ENCODE measurements at regions not wholly inside any gene's neighbourhood (a gene's known extent, or its start where the extent isn't known, plus 50 kb on each side); places are given as distances from the start of the nearest gene placed in this dataset.
"Not testable (repeated sequence)": the region's sequence is repeated elsewhere in the genome, so short reads cannot be mapped to it uniquely, and the experiment has no call there.

DNA sequence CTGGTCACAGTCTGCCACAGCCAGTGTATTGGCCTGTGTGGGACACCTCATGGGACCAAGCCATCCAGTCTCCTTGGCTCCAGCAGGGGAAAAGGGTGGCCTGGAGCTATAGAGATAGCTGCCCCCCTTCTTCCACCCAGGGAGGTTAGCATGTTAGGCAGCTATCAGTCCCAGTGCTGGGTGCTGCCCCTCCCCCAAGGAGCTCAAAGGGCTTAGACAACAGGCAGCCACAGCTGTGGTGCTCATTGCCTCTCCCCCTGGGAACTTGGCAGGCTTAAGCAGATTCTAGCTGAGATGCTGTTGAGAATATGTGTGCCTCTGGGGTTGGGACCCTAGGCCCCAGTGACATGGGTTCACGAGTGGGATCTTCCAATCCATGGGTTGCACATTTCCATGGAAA, 226.0 kb upstream of the PTGER4 start:
- DNase-seq, result no peak

DNA sequence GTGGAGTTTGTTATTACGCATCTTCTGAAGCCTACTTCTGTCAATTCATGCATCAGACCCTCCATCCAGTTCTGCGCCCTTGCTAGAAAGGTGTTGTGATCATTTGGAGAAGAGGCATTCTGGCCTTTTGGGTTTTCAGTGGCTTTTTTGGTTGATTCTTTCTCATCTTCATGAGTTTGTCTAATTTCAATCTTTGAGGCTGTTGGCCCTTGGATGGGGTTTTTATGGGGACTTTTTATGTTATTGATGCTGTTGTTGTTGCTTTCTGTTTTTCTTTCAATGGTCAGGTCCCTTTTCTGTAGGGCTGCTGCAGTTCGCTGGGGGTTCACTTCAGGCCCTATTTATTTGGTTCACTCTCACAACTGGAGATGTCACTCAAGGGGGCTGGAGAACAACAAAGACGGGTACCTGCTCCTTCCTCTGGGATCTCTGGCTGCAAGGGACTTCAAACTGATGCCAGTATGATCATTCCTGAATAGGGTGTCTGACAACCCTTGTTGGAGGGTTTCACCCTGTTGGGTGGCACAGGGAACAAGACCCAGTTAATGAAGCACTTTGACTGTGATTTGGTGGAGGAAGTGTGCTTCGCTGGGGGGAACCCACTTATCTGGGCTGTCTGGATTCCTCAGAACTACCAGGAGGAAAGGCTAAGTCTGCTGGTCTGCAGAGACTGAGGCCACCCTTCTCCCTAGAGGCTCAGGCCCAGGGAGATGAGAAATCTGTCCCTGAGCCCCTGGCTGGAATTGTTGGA, 226.7 kb upstream of the PTGER4 start:
- DNase-seq, result no peak

DNA sequence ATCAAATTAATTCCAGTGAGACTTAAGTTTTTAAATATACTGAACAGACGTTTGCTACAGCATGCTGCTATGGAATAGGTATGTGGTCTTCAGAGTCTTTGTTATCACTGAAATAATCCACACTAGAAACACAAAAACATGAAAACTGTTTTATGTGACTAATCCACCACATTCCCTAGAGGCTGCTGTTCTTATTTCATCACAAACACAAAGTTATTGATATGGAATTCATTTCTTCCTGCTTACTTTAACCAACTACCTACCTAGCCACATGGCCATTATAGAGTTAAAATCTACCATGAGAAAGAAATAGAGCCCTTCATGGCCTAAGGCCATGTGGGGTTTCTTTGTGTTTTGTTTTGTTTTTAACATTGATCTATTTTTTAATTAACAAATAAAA, 232.3 kb upstream of the PTGER4 start:
- no peak for DNase-seq

DNA sequence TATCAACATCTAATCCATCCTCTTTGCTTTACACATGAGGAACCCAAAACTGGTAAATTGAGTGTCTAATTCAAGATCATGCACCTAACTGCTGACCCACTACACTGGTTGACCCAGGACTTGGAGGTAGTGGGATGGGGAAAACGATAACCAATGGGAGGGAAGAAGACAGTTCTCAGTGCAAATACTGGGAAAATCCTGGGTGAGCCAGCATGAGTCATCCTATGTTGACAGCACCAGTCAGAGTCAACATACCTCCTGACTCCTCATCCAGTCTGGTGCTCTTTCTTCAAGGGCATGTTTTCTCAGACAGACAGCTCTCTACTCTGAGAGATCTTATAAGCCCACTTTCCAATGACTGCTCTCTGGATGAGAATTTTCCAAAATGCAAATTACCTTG, 232.8 kb upstream of the PTGER4 start:
- no peak for DNase-seq

DNA sequence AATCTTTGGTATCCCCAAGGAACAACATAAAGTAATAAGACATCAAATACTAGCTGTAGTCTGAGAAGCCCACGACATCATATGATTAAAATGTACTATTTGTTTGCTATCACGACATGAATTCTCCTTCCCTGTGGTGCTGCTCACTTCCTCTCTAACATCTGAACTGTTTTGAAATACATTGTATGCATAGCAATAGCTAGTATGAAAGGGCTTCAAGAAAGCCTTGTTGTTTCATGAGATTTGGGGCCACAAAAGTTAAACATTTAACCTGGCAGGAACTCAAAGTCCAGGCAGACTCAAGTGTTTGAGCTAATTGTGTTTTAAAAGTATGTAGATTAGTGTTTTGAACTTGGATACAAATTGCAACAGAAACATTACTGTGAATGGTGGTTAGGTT, 237.4 kb upstream of the PTGER4 start:
- DNase-seq, result no peak

DNA sequence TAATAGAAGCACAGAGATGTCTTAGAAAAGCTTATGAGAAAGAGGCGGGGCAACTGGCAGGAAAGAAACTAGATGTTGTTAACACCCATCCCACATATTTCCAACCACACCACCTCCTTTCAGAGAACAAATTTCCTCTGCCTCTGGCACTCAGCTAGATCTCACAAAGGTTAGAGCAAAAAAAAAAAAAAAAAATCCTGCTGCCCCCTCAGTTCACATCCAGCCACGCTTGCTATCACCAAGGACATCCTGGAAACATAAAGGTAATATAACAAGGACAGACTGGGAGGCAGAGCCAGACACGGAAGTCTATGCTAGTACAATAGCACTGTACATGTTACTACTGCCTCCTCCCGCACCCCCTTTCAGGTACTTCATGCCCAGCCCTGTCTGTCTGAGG, 238.0 kb upstream of the PTGER4 start:
- no peak for DNase-seq

DNA sequence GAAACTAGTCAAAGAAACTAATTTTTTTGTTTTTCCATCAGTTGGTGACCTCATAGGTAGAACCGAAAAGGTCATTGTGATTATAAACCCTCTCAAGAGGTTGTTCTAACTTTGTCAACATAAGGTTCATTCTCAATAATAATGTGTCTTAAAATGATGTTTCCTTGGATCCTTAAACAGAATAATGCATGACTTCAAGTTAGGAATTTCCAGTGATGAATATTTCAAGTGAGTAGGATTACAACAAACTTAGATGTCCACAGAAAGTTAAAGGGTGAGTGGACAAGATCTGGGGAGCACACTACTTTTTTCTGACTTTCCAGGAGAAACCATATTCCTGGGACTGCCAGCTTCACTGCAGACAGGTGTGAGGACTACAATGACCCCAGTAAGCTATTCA, 239.0 kb upstream of the PTGER4 start:
- no peak for DNase-seq

DNA sequence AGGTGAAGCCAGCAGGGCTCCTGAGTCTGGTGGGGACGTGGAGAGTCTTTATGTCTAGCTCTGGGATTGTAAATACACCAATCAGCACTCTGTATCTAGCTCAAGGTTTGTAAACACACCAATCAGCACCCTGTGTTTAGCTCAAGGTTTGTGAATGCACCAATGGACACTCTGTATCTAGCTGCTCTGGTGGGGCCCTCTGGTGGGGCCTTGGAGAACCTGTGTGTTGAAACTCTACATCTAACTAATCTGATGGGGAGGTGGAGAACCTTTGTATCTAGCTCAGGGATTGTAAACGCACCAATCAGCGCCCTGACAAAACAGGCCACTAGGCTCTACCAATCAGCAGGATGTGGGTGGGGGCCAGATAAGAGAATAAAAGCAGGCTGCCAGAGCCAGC, 240.6 kb upstream of the PTGER4 start:
- DNase-seq, result not testable (repeated sequence)

DNA sequence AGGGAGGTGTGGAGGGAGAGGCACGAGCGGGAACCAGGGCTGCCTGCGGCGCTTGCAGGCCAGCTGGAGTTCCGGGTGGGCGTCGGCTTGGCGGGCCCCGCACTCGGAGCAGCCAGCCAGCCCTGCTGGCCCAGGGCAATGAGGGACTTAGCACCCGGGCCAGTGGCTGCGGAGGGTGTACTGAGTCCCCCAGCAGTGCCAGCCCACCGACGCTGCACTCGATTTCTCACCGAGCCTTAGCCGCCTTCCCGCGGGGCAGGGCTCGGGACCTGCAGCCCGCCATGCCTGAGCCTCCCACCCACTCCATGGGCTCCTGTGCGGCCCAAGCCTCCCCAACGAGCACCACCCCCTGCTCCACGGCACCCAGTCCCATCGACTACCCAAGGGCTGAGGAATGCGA, 241.1 kb upstream of the PTGER4 start:
- not testable (repeated sequence) for DNase-seq

DNA sequence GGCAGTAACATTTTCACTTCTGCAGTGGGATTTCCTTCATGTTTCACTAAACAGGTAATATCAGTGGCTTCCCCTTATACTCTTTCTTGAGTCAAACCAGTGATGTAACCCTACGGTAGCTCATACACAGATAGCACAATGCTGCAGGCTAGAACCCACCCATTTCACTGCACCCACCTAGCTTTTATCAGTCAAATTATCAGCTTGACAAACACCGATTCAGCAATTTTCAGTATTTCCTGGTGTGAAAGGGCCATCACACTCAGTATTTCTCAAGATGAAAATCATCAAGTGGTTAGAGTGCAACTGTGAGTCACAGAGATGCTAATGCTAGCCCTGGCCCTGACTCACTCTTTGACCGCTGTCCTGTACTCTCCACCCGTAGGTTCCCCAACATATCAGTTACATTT, 242.3 kb upstream of the PTGER4 start:
- no peak for DNase-seq

DNA sequence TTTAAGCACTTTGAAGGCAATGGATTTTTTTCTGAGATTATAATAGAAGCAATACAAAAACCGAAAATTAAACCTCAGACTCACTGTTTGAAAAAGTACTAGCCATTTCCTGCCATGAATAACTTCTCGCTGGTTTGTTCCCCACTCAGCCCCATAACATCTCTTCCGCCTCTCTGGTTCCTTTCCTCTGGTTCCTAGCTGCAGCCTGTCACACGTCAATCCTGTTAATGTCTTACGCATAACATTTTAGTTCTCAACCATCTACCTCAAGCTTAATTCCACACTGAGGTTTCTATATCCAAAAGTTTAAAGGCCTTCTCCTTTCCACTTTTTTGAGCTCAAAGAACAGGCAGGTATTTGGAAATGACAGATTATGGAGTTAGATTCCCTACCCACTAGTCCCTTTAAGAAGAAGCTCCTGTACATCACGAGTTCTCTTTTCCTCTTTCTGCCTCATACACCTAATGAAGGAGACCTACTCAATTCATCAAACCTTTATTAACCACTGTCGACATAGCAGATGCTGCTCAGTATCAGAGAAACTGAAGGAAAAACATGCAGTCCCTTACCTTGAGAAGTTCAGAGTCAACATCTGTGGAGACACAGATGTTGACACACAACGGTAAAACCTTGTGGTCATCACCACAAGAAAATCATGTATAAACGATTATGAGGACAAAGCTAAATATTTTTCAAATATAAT, 243.0 kb upstream of the PTGER4 start:
- no peak for DNase-seq

DNA sequence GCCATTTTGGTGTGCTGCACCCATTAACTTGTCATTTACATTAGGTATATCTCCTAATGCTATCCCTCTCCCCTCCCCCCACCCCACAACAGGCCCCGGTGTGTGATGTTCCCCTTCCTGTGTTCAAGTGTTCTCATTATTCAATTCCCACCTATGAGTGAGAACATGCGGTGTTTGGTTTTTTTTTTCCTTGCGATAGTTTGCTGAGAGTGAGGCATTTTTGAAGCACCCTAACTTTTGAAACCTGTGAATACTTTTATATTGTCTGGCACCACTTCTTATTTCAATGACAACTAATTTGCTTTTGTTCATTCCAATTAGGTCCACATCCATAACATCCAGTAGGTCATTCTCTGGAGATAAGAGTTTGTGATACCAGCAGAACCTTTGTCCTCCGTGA, 244.0 kb upstream of the PTGER4 start:
- DNase-seq, result not testable (repeated sequence)

DNA sequence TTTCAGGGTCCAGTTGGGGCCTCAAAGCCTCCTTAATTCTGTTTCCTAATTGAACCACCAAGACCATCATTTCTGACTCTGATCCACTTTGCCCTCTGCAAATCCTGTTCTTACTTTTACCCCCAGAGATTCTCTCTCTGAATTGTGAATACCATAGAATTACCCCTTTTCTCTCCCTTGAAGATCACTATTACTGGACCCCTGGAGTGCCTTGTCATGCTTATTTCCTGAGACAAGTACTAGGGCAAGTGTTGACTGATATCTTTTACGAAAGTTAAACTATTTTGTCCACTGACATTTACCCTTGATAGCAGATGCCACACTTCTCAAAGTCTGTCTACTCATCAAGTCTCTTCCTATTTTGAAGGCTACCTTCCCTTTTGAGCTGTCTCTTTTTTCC, 246.9 kb upstream of the PTGER4 start:
- DNase-seq, result no peak

DNA sequence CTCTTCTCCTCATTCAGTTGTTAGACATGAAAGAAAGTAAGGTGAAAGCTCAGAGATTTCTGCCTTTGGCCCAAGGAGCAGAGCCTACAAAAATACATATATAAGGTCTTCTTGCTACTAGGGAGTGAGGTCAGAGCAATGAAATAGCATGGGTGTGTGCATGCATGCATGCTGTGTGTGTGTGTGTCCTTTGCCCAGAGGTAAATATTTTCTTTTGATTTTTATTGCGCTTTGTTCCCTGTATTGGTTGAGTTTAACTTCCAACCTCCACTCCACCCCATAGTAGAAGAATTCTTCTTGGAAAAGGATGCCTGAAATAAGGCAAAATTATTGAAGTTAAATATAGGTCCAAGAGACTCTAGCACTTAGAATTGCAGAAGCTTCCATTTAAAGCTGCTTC, 248.0 kb upstream of the PTGER4 start:
- DNase-seq, result no peak

DNA sequence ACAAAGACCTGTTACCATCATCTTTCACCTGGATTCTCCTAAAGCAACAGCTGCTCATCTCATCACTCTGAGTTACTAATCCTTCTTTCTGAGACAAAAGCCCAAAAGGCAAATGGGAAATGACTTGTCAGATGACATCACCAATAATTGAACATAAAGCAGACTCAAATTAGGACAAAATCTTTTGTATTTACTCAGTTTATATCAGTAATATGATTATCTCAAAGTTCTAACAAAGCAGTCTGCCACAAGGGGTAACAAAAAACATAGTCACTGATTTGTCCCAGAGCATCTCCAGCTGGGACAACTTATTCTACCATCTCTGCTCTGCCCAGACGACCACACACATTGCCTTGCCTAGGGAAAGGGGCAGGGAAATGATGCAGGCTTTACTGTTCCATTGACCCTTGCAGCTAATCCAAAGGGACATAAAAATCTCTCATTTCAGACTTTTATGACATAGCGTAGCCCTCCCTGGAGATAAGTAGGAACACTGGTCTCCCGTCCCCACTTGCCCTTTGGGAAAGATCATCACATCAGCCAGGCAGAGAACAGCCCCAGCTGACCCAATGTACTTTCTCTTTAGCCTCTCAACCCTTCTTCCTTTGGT, 249.5 kb upstream of the PTGER4 start:
- no peak for DNase-seq

DNA sequence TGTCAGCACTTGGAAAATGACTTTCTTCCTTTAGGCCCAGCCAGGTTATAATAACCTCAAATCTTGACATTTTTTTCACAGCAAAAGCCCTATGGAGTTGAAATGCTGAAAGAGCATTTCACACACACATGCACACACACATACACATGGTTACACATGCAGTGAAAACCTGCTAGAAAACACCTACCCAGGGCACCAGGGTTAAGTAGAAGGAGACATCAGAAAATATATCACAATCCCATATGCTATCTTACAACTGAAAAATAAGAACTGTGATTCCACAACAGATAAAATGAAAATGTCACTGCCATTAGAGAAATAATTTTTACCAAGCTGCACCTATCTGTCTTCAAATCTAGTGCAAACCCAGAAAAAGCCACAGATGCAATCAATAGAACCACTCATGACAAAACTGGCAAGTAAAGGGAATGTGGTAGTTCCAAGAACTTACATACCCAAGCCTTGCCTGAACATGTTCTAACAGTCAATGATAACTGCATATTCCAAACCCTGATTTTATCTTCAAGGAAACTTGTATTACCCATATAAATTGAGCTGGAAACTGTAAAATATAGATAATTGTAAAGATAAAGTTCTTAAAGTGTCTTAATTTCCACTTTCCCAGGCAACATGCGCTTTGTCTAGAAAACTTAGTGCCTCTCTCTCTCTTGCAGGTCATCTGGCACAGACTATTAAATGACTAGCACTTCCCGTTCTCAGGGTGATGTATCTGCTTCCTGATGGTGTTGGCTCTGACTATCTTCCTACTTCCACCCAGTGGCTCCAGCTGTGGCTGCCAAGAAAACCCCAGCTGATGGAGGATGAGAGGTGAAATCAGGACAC, 250.2 kb upstream of the PTGER4 start:
- DNase-seq, result no peak

DNA sequence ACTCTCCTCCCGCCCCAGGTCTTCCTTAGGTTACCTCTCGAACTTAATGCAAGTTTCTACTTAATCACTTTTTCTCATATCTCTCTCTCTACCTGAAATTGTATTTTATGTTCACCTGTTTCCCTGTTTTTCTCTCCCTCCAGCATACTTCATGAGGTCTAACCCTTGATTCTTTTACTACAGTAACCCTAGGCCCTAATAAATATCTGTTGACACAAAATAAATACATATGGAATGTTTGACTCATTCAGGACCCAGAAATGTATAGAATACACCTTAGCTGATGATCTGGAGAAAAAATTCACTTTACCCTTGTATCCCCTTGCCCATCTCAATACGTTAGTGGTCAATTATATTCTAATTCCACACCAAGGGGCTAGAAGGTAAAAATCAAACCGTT, 250.9 kb upstream of the PTGER4 start:
- no peak for DNase-seq

DNA sequence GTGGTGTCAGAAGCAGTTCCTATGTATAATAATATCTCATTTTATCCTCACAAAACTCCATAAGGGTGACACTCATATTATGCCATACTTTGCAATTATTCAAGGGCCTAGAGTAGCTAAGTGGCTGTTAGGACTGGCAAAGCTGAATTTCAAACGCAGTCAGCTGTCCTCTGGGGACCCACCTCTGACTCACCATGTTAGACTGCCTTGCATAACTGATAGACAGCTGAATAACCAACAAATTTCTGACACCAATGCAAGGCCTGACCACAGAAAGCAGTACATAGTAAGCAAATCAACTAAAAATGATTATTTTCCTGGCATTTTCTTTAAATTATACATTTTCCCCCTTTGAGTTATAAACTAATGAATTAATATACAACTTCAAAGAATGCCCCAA, 251.6 kb upstream of the PTGER4 start:
- no peak for DNase-seq

DNA sequence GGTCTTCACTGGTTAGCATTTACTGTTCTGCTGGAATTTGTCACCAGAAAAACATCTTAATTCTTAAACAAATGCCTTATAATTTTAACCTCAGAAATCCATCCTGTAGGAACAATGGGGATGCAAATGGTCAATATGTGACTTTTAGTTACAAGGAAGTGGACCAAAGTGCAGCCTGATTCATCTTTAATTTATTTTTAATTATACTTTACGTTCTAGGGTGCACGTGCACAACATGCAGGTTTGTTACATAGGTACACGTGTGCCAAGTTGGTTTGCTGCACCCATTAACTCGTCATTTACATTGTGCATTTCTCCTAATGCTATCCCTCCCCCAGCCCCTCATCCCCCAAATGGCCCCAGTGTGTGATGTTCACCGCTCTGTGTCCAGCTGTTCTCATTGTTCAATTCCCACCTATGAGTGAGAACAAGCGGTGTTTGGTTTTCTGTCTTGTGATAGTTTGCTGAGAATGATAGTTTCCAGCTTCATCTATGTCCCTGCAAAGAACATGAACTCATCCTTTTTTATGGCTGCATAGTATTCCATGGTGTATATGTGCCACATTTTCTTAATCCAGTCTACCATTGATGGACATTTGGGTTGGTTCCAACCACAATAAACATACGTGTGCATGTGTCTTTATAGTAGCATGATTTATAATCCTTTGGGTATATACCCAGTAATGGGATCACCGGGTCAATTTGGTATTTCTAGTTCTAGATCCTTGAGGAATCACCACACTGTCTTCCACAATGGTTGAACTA, 262.5 kb upstream of the PTGER4 start:
- DNase-seq, result not testable (repeated sequence)

DNA sequence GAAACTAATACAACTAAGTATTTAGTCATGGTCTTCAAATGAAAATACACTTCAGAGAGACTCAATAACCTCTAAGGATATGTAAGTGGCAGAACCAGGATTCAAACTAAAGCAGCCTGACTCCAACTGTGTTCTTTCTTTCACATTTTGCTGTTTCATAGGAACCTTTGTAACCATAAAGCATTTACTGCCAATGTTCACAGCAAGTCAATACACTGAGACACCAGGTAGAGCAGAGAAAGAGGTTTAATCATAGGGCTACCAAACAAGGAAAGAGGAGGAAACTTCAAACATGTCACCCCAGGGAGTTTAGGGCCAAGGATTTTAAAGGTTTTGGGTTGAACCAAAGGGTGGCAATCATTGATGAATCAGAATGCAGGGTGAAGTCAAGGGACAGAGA, 263.1 kb upstream of the PTGER4 start:
- DNase-seq, result no peak

DNA sequence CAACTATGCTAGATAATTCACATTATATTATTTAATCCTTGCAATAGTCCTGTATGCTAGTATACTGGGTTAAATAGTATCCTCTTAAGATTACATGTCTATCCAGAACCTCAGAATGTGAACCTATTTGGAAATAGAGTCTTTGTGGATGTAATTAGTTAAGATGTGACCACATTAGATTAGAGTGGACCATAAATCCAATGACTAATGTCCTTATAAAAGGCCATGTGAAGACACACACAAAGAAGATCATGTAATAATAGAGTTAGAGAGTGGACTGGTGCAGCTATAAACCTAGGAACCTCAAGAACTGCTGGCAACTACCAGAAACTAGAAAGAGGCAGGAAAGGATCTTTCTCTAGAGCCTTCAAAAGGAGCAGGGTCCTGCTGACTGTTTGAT, 263.6 kb upstream of the PTGER4 start:
- no peak for DNase-seq

DNA sequence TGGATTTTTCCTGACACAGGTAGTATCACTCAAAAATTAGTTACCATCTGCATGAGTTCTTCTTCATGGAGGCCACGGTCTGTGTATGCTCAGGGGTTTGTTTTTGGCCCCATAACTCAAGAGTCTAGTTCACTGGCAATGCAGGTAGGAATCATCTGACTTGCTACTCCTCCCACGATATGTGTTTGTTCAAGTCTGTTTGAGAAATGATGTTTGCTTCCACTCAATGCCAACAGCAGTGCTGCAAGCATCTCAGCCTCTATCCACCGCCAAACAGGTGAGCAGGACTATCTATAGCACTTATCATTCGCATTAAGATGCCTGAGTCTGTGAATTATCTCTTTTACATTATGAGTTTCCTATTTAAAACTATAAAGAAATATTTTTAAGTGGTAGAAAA, 264.8 kb upstream of the PTGER4 start:
- no peak for DNase-seq

DNA sequence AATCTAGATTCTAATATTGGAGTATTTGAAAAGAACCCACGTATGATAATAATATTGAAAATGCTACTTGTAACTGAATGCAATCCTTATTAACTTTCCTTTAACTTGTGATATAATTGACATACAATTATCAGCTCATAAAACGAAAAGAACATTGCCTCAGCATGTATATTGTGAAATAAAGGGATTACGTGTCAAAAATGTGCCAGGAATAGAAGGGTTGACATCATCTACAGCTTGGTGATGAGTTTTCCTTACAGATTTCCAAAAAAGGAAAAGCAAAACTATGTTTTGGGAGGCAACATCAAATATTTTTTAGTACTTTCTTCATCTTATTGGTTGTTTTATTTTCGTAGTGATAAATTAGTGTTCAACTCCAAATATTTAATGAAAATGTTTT, 266.0 kb upstream of the PTGER4 start:
- no peak for DNase-seq

Data from NCI-H446 (cell line).